ENCODE measurements at regions not wholly inside any gene's neighbourhood (a gene's known extent, or its start where the extent isn't known, plus 50 kb on each side); places are given as distances from the start of the nearest gene placed in this dataset.

DNA sequence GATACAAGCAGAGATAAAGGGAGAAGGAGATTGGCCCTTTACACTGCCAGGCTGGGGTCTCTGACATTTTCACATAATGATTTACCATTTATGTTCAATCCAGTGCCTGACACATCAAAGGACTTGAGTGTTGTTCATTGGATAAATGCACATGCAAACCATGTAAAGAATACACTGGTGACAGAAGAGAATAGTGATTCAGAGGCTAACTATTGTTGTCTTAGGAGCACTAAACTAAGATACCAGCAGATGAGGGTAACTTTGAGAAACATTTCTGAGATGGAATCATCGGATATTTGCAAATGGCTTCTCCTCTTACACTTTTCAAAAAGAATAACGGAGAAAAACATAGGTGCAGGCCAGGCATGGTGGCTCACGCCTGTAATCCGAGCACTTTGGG lies 67.3 kb upstream of the HHIP start (continued):
- TF ChIP-seq CTCF (IDR thresholded peaks at IDR 0.05): no peak

GRCh38 chr4:144579411-144580030 lies 66.4 kb upstream of the HHIP start:
- ATAC-seq (no peak), DNase-seq (ENCODE audit: low spot score) (no peak)
- Mint-ChIP-seq H3K9me3 (peaks cover 8% of the 10 kb centered on the region), H3K27me3 (ENCODE audit: low read depth) (no peaks in the 10 kb centered on the region), H3K4me3 (no peak overlapping the region), H3K36me3 (no peaks in the 10 kb centered on the region), H3K4me1 (peaks cover 2% of the 10 kb centered on the region; the same call in 1 of the 2 replicates), H3K27ac (no peak overlapping the region)
- ChIA-PET CTCF (no interaction called here), POLR2A (interaction anchor here (0.7 kb wide), 1 partner anchor 355 kb away, joined by 4 read pairs; no protein-coding TSS in a partner anchor)
- TF ChIP-seq GTF2I (CRISPR knock-in tag; conservative IDR thresholded peaks at IDR 0.05): no peak
- TF ChIP-seq SOX15 (CRISPR knock-in tag; IDR thresholded peaks at IDR 0.05): no peak
- no peak for TF ChIP-seq SMAD3 (CRISPR knock-in tag; IDR thresholded peaks at IDR 0.05; ENCODE audit: borderline replicate concordance)
- no peak for TF ChIP-seq CDX4 (CRISPR knock-in tag; IDR thresholded peaks at IDR 0.05; ENCODE audit: borderline replicate concordance)
- TF ChIP-seq MYBL2 (CRISPR knock-in tag; IDR thresholded peaks at IDR 0.05): no peak
- TF ChIP-seq E2F4 (CRISPR knock-in tag; IDR thresholded peaks at IDR 0.05; ENCODE audit: borderline replicate concordance, low read depth): no peak
- no peak for TF ChIP-seq GRHL2 (CRISPR knock-in tag; IDR thresholded peaks at IDR 0.05; ENCODE audit: insufficient replicate concordance, severe bottlenecking)
- no peak for TF ChIP-seq ZNF232 (CRISPR knock-in tag; IDR thresholded peaks at IDR 0.05)
- TF ChIP-seq, protein P1, sequence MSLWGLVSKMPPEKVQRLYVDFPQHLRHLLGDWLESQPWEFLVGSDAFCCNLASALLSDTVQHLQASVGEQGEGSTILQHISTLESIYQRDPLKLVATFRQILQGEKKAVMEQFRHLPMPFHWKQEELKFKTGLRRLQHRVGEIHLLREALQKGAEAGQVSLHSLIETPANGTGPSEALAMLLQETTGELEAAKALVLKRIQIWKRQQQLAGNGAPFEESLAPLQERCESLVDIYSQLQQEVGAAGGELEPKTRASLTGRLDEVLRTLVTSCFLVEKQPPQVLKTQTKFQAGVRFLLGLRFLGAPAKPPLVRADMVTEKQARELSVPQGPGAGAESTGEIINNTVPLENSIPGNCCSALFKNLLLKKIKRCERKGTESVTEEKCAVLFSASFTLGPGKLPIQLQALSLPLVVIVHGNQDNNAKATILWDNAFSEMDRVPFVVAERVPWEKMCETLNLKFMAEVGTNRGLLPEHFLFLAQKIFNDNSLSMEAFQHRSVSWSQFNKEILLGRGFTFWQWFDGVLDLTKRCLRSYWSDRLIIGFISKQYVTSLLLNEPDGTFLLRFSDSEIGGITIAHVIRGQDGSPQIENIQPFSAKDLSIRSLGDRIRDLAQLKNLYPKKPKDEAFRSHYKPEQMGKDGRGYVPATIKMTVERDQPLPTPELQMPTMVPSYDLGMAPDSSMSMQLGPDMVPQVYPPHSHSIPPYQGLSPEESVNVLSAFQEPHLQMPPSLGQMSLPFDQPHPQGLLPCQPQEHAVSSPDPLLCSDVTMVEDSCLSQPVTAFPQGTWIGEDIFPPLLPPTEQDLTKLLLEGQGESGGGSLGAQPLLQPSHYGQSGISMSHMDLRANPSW (CRISPR knock-in tag; conservative IDR thresholded peaks at IDR 0.05; ENCODE audit: low read depth): no peak
- no peak for TF ChIP-seq ZNF281 (CRISPR knock-in tag; IDR thresholded peaks at IDR 0.05)
- TF ChIP-seq GABPB1 (CRISPR knock-in tag; IDR thresholded peaks at IDR 0.05): no peak
- no peak for TF ChIP-seq MAX (CRISPR knock-in tag; IDR thresholded peaks at IDR 0.05)
- no peak for TF ChIP-seq NR2C2 (CRISPR knock-in tag; IDR thresholded peaks at IDR 0.05)
- TF ChIP-seq OVOL2 (CRISPR knock-in tag; IDR thresholded peaks at IDR 0.05; ENCODE audit: borderline replicate concordance): no peak
- TF ChIP-seq USF2 (CRISPR knock-in tag; IDR thresholded peaks at IDR 0.05): no peak

All from WTC11 (cell line).